IMR-90 (cell line): ENCODE measurements at regions not wholly inside any gene's neighbourhood (a gene's known extent, or its start where the extent isn't known, plus 50 kb on each side); places are given as distances from the start of the nearest gene placed in this dataset.

Experiments
- ATAC-seq: fragments of 200-7000 bp; cut with Tn5 transposase; 2 replicates; pipeline ENCODE4 v1.9.1; 2020; ENCODE audit warnings: low read depth, mild to moderate bottlenecking, moderate library complexity
- BruUV-seq: library from RNA; stranded (reverse); fragments of 400-500 nt; replicated peaks from 2 replicates; lab custom pipeline; 2021; lab: Mats Ljungman, UMichigan
- CTCF ChIA-PET: fragments of 300-600 bp; formaldehyde crosslinking; extraction: SDS; loops from one replicate; lab custom pipeline; 2021; ENCODE audit warnings: antibody characterized with exemption; lab: Yijun Ruan, JAX
- POLR2A ChIA-PET: fragments of 300-600 bp; sonication (Branson Sonifier 250); formaldehyde crosslinking; loops from one replicate; lab custom pipeline; 2022; ENCODE audit warnings: antibody characterized with exemption; ENCODE audit not compliant: unreplicated experiment; lab: Charles Lee
- DNase-seq: peaks from one replicate; pipeline ENCODE4 v3.0.0; 2013
- H2AFZ ChIP-seq: replicated peaks from 2 replicates; pipeline ENCODE3; 2013; ENCODE audit warnings: low read length, mild to moderate bottlenecking; ENCODE audit not compliant: poor library complexity
- H2AK5ac ChIP-seq: 2 replicates; pipeline ENCODE4 v1.6.1; 2013; ENCODE audit warnings: low read depth, low read length, inconsistent platforms
- H2AK9ac ChIP-seq: replicated peaks from 2 replicates; pipeline ENCODE3; 2013; ENCODE audit warnings: mild to moderate bottlenecking, low read depth, low read length, moderate library complexity; ENCODE audit not compliant: poor library complexity
- H2BK120ac ChIP-seq: 2 replicates; pipeline ENCODE4 v1.6.1; 2013; ENCODE audit warnings: low read depth, low read length, inconsistent platforms
- H2BK15ac ChIP-seq: 3 replicates; pipeline ENCODE4 v1.6.1; 2013; ENCODE audit warnings: low read depth, low read length, inconsistent platforms
- H2BK20ac ChIP-seq: 2 replicates; pipeline ENCODE4 v1.6.1; 2013; ENCODE audit warnings: low read depth, mild to moderate bottlenecking, inconsistent platforms, low read length, moderate library complexity
- H2BK5ac ChIP-seq: 2 replicates; pipeline ENCODE4 v1.6.1; 2013; ENCODE audit warnings: mild to moderate bottlenecking, low read depth, low read length, inconsistent platforms; ENCODE audit not compliant: poor library complexity, severe bottlenecking
- H3K14ac ChIP-seq: replicated peaks from 2 replicates; pipeline ENCODE4 v1.6.1; 2013; ENCODE audit warnings: low read depth, low read length, inconsistent platforms
- H3K18ac ChIP-seq: 2 replicates; pipeline ENCODE4 v1.6.1; 2013; ENCODE audit warnings: low read depth, low read length, control low read depth
- H3K23ac ChIP-seq: 2 replicates; pipeline ENCODE4 v1.6.1; 2013; ENCODE audit warnings: low read depth, low read length, inconsistent platforms
- H3K27ac ChIP-seq: 2 replicates; pipeline ENCODE4 v1.5.1; 2013; ENCODE audit warnings: mild to moderate bottlenecking, control low read depth, low read length; ENCODE audit not compliant: insufficient read depth
- H3K27me3 ChIP-seq: 2 replicates; pipeline ENCODE4 v1.6.1; 2013; ENCODE audit warnings: low read length; ENCODE audit not compliant: control insufficient read depth, insufficient read depth
- H3K36me3 ChIP-seq: 2 replicates; pipeline ENCODE4 v1.6.1; 2013; ENCODE audit warnings: low read length, mixed read lengths; ENCODE audit not compliant: control insufficient read depth, insufficient read depth
- H3K4ac ChIP-seq: 2 replicates; pipeline ENCODE4 v1.6.1; 2013; ENCODE audit warnings: low read depth, low read length, inconsistent platforms
- H3K4me1 ChIP-seq: 2 replicates; pipeline ENCODE4 v1.6.1; 2013; ENCODE audit warnings: low read length, mixed read lengths; ENCODE audit not compliant: control insufficient read depth, insufficient read depth
- H3K4me2 ChIP-seq: 2 replicates; pipeline ENCODE4 v1.6.1; 2013; ENCODE audit warnings: low read depth, mild to moderate bottlenecking, control low read depth, low read length, moderate library complexity
- H3K4me3 ChIP-seq: 2 replicates; pipeline ENCODE4 v1.5.1; 2013; ENCODE audit warnings: low read depth, mild to moderate bottlenecking, control low read depth, low read length, moderate library complexity; ENCODE audit not compliant: insufficient read depth
- H3K56ac ChIP-seq: 2 replicates; pipeline ENCODE4 v1.6.1; 2013; ENCODE audit warnings: low read length, inconsistent platforms; ENCODE audit not compliant: insufficient read depth; ENCODE audit errors: extremely low read depth
- H3K79me1 ChIP-seq, 2 experiments: 2 replicates each; pipeline ENCODE4 v1.6.1; 2013; ENCODE audit warnings: low read length in 2 of 2, inconsistent platforms in 1 of 2, low read depth in 1 of 2
- H3K9ac ChIP-seq: 2 replicates; pipeline ENCODE4 v1.6.1; 2013; ENCODE audit warnings: low read depth, low read length, control low read depth
- H3K9me1 ChIP-seq: 2 replicates; pipeline ENCODE4 v1.6.1; 2013; ENCODE audit warnings: low read length, inconsistent platforms; ENCODE audit not compliant: insufficient read depth
- H3K9me3 ChIP-seq: 2 replicates; pipeline ENCODE4 v1.6.1; 2013; ENCODE audit warnings: low read length; ENCODE audit not compliant: control insufficient read depth, insufficient read depth
- H4K20me1 ChIP-seq: 2 replicates; pipeline ENCODE4 v1.6.1; 2013; ENCODE audit warnings: low read length, inconsistent platforms; ENCODE audit not compliant: insufficient read depth
- H4K5ac ChIP-seq: 2 replicates; pipeline ENCODE4 v1.6.1; 2013; ENCODE audit warnings: mild to moderate bottlenecking, low read depth, low read length, control low read depth
- H4K8ac ChIP-seq, 2 experiments: 2 replicates each; pipeline ENCODE4 v1.6.1; 2013; ENCODE audit warnings: low read depth in 2 of 2, low read length in 2 of 2, control low read depth in 1 of 2, inconsistent platforms in 1 of 2
- H4K91ac ChIP-seq: 2 replicates; pipeline ENCODE4 v1.6.1; 2013; ENCODE audit warnings: low read depth, low read length, inconsistent platforms; ENCODE audit not compliant: insufficient read depth
- BHLHE40 ChIP-seq: fragments of 150-350 bp; IDR thresholded peaks from 2 replicates; pipeline ENCODE4 v1.6.1; 2016; ENCODE audit warnings: mild to moderate bottlenecking, low read depth, low read length
- CEBPB ChIP-seq: IDR thresholded peaks from 2 replicates; pipeline ENCODE4 v1.6.1; 2012; ENCODE audit warnings: low read depth, low read length, improper control_type of control experiment
- CHD1 ChIP-seq: IDR thresholded peaks from 2 replicates; pipeline ENCODE4 v1.6.1; 2012; ENCODE audit warnings: low read depth, low read length, improper control_type of control experiment
- FOS ChIP-seq: fragments of 150-350 bp; IDR thresholded peaks from 2 replicates; pipeline ENCODE4 v1.6.1; 2016; ENCODE audit warnings: low read depth, low read length
- MXI1 ChIP-seq: IDR thresholded peaks from 2 replicates; pipeline ENCODE4 v1.6.1; 2012; ENCODE audit warnings: low read depth, mild to moderate bottlenecking, low read length, moderate library complexity, borderline replicate concordance
- POLR2A ChIP-seq: IDR thresholded peaks from 2 replicates; pipeline ENCODE4 v1.6.1; 2012; ENCODE audit warnings: mild to moderate bottlenecking, low read depth, low read length
- RFX5 ChIP-seq: IDR thresholded peaks from 2 replicates; pipeline ENCODE4 v1.8.0; 2012; ENCODE audit warnings: low read depth, mild to moderate bottlenecking, low read length, moderate library complexity
- USF2 ChIP-seq: fragments of 150-350 bp; IDR thresholded peaks from 2 replicates; pipeline ENCODE4 v1.6.1; 2017; ENCODE audit warnings: mild to moderate bottlenecking, antibody characterized with exemption, low read length, low read depth
- WGBS, 2 experiments: methylation state at CpG; one replicate each; pipeline versions ENCODE4 v1.1.5 to v1.1.7; 2013; ENCODE audit warnings: missing lambda C conversion rate in 2 of 2; ENCODE audit not compliant: insufficient read length in 1 of 2; ENCODE audit errors: extremely low coverage in 2 of 2; 5-methylcytosine and 5-hydroxymethylcytosine counted together
- dilution Hi-C: fragments of 300-500 bp; cut with HindIII; formaldehyde crosslinking; loops from one replicate; pipeline ENCODE4 v1.14.3; 2018; ENCODE audit warnings: low sequenced_read_pairs; ENCODE audit not compliant: unreplicated experiment
- in situ Hi-C: fragments of 300-500 bp; cut with MboI; formaldehyde crosslinking; loops from 3 replicates; pipeline ENCODE4 v1.14.3; 2019; ENCODE audit warnings: low sequenced_read_pairs, inconsistent platforms, mixed read lengths
- intact Hi-C: fragments of 100-400 bp; cut with micrococcal nuclease; formaldehyde crosslinking; loops from 2 replicates; pipeline ENCODE4 v1.10.0; 2022
- TF ChIP-seq, protein P1 (sequence below): conservative IDR thresholded peaks from 2 replicates; pipeline ENCODE4 v1.5.1; 2012; ENCODE audit warnings: mild to moderate bottlenecking, low read depth, low read length, improper control_type of control experiment

DNA sequence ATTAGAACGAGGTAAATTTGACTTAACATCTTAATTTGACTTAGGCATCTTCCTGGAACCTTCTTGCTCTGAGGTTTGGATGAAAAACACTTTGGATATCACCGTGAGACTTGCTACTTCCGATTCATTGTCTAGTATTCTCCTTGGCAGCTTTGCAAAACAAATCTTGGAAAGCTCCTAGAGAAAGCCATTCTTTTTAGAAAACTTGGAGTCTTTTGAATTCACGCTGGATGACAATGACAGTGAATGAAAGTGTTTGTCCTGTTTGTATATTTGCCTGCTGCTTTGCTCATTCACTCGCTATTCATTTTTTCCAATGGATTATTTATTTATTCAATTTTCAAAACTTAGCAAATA, 222.1 kb upstream of the HMGA2 start:
- Histone ChIP-seq H3K9ac (no peak overlapping the region), H3K4me3 (no peak overlapping the region), H2BK15ac (peak overlapping the region; percentile 27; the same call in 1 of the 3 replicates), H3K18ac (peak overlapping the region; percentile 80; the same call in 1 of the 2 replicates), H2AK9ac (no peak overlapping the region), H3K27me3 (no peaks in the 10 kb centered on the region), H3K36me3 (no peaks in the 10 kb centered on the region), H3K9me1 (peaks cover 4% of the 10 kb centered on the region), H3K56ac (peak overlapping the region; percentile 41; the same call in 1 of the 2 replicates), H2AFZ (no peak overlapping the region), H3K14ac (peak overlapping the region; percentile 76), H3K23ac (peak overlapping the region; percentile 71), H2BK5ac (peak overlapping the region; percentile 97), H3K79me1 (peaks cover 9 to 18% of the 10 kb centered on the region in 2 experiments; a peak in 3 of 4 replicates), H4K20me1 (no peaks in the 10 kb centered on the region), H4K5ac (peak overlapping the region; percentile 49; the same call in 1 of the 2 replicates), H2AK5ac (peak overlapping the region; percentile 56), H2BK20ac (peak overlapping the region; percentile 86; the same call in 1 of the 2 replicates), H3K4ac (peak overlapping the region; percentile 97; the same call in 1 of the 2 replicates), H2BK120ac (peak overlapping the region; percentile 95), H3K9me3 (no peaks in the 10 kb centered on the region), H3K27ac (no peak overlapping the region), H4K91ac (peak overlapping the region; percentile 62), H3K4me1 (peaks cover 12% of the 10 kb centered on the region), H3K4me2 (peak overlapping the region; percentile 19; the same call in 1 of the 2 replicates), H4K8ac (peak overlapping the region; percentile 30 to 67)
- dilution Hi-C loops = no loop called here
- intact Hi-C loops = loop anchor here (1.0 to 5.0 kb wide), 8 partner anchors 45 to 485 kb away; no protein-coding TSS in a partner anchor
- no peak for DNase-seq
- no peak for ATAC-seq
- BruUV-seq = no TSS peak
- CTCF ChIA-PET = interaction anchor here (0.6 to 2.2 kb wide), 25 partner anchors 8 to 483 kb away, joined by 3 to 13 read pairs (median 4); no protein-coding TSS in a partner anchor
- in situ Hi-C loops = loop anchor here (10.0 kb wide), 1 partner anchor 223 kb away; the partner anchor contains the start of gene HMGA2
- POLR2A ChIA-PET = interaction anchor here (0.6 to 1.1 kb wide), 5 partner anchors 30 to 228 kb away, joined by 3 to 6 read pairs (median 3); no protein-coding TSS in a partner anchor
- TF ChIP-seq, protein P1, sequence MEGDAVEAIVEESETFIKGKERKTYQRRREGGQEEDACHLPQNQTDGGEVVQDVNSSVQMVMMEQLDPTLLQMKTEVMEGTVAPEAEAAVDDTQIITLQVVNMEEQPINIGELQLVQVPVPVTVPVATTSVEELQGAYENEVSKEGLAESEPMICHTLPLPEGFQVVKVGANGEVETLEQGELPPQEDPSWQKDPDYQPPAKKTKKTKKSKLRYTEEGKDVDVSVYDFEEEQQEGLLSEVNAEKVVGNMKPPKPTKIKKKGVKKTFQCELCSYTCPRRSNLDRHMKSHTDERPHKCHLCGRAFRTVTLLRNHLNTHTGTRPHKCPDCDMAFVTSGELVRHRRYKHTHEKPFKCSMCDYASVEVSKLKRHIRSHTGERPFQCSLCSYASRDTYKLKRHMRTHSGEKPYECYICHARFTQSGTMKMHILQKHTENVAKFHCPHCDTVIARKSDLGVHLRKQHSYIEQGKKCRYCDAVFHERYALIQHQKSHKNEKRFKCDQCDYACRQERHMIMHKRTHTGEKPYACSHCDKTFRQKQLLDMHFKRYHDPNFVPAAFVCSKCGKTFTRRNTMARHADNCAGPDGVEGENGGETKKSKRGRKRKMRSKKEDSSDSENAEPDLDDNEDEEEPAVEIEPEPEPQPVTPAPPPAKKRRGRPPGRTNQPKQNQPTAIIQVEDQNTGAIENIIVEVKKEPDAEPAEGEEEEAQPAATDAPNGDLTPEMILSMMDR = no peak
- TF ChIP-seq FOS = no peak
- no peak for TF ChIP-seq CEBPB
- no peak for TF ChIP-seq POLR2A
- no peak for TF ChIP-seq BHLHE40
- no peak for TF ChIP-seq RFX5
- TF ChIP-seq USF2 = no peak
- TF ChIP-seq MXI1 = no peak
- no peak for TF ChIP-seq CHD1
- no CpG with 5 or more reads among the region's 5 CpGs for WGBS, 2 experiments
